Heart right ventricle (tissue), 16 donors: ENCODE measurements at regions not wholly inside any gene's neighbourhood (a gene's known extent, or its start where the extent isn't known, plus 50 kb on each side); places are given as distances from the start of the nearest gene placed in this dataset.

ENCODE experiments used
- ATAC-seq, 8 donors: fragments of 200-7000 bp; cut with Tn5 transposase; one replicate each; pipeline ENCODE4 v1.9.1; 2020; ENCODE audit warnings: mild to moderate bottlenecking in 8 of 8, moderate library complexity in 8 of 8, moderate number of reproducible peaks in 1 of 8
- DNase-seq, 2 donors: peaks; one replicate each; pipeline ENCODE4 v3.0.0-alpha.2; 2020
- H3K27ac ChIP-seq, 10 donors: fragments of 200-600 bp; sonication (generic) in 2 of 10; one replicate each; pipeline versions ENCODE4 v1.5.0 to v1.8.0; 2020 to 2022; ENCODE audit warnings: mild to moderate bottlenecking in 3 of 10
- H3K27me3 ChIP-seq, 7 donors: fragments of 200-600 bp; one replicate each; pipeline ENCODE4 v1.8.0; 2021 to 2022; ENCODE audit warnings: mild to moderate bottlenecking in 2 of 7
- H3K36me3 ChIP-seq, 9 donors: fragments of 200-600 bp; sonication (generic) in 1 of 9; one replicate each; pipeline versions ENCODE4 v1.5.0 to v1.8.0; 2020 to 2022; ENCODE audit warnings: mild to moderate bottlenecking in 2 of 9
- H3K4me1 ChIP-seq, 9 donors: fragments of 200-600 bp; sonication (generic) in 1 of 9; one replicate each; pipeline versions ENCODE4 v1.5.0 to v1.8.0; 2020 to 2022; ENCODE audit warnings: mild to moderate bottlenecking in 4 of 9
- H3K4me3 ChIP-seq, 10 donors: fragments of 200-600 bp; sonication (generic) in 2 of 10; one replicate each; pipeline versions ENCODE4 v1.5.0 to v1.8.0; 2020 to 2022; ENCODE audit warnings: mild to moderate bottlenecking in 7 of 10, moderate library complexity in 2 of 10
- H3K9me3 ChIP-seq, 11 donors: fragments of 200-600 bp in 10 of 11; sonication (generic) in 2 of 11; one replicate each; pipeline versions ENCODE4 v1.5.0 to v1.8.0; 2013 to 2022; ENCODE audit warnings: mild to moderate bottlenecking in 2 of 11, control low read depth in 1 of 11, moderate library complexity in 1 of 11
- CTCF ChIP-seq, 9 donors: fragments of 200-600 bp; sonication (generic) in 2 of 9; IDR thresholded peaks; one replicate each; pipeline versions ENCODE4 v1.5.0 to v1.8.0; 2021 to 2022; ENCODE audit warnings: antibody characterized with exemption in 9 of 9, mild to moderate bottlenecking in 5 of 9, moderate library complexity in 1 of 9
- WGBS, 2 donors: extraction: QIAGEN DNeasy Blood & Tissue Kit; methylation state at CpG; one replicate each; pipeline ENCODE4 v1.1.7; 2013; ENCODE audit warnings: inconsistent platforms in 1 of 2; 5-methylcytosine and 5-hydroxymethylcytosine counted together
- intact Hi-C, 10 donors: fragments of 100-400 bp; cut with DNase I; formaldehyde crosslinking; loops; one replicate each; pipeline versions ENCODE4 v1.11.1 to v1.14.2; 2022
- donor health status: Arrhythmogenic right ventricular cardiomyopathy.
- donor health status: ischemic (EF 13 %, LVEDD 7.1; RV severe dilation, severe dysfunction).
- donor health status: healthy with polysubstance abuse.
- donor health status: DM: no; HTN: yes; CAD: no.
- donor health status: DM: no; HTN: no; CAD: no.
- donor health status: ischemic (EF 25% LVEDD 6.9; RV normal size, moderate dysfunction).
- donor health status: ischemic (EF 25% LVEDD 5.7; RV mildly dilated, moderate dysfunction).
- donor health status: healthy.
- donor health status: DM: yes; HTN: yes; CAD: no.
- donor health status: Ischemic cardiomyopathy.
- donor health status: ischemic (EF 35%, LVEDD 5.7; RV mildly dilated, moderate dysfunction).
- donor health status: nonischemic (EF 11% LVEDD 7.7; RV severe dilation, severe dysfunction).
- donor health status: DM: yes; HTN: yes; CAD: no.
- donor health status: PGD.
- donor health status: ischemic (EF 29% LVEDD 5.4; RV normal size, mild dysfunction).
- donor health status: nonischemic (EF 23%, LVEDD 6.1; RV moderate dilation, normal function).

GRCh38 chr18:73924836-73925235 lies 222.8 kb downstream of the FBXO15 start:
- TF ChIP-seq CTCF (IDR thresholded peaks at IDR 0.05) = no peak
- DNase-seq (no peak), ATAC-seq (no peak)
- H3K27me3 ChIP-seq = no peaks in the 10 kb centered on the region
- intact Hi-C loops = no loop called here
- H3K9me3 ChIP-seq = no peaks in the 10 kb centered on the region
- no peaks in the 10 kb centered on the region for H3K36me3 ChIP-seq
- H3K27ac ChIP-seq = no peak overlapping the region
- 50 to 56% methylated on average over 3 of the region's 3 CpGs for WGBS, 2 donors
- H3K4me1 ChIP-seq = no peaks in the 10 kb centered on the region
- H3K4me3 ChIP-seq = no peak overlapping the region

- H3K4me3 ChIP-seq = no peak overlapping the region
- intact Hi-C loops = no loop called here
- no peak for ATAC-seq
- H3K4me1 ChIP-seq = no peaks in the 10 kb centered on the region
- WGBS, 2 donors = 90% methylated on average over 4 of the region's 4 CpGs
- no peak overlapping the region for H3K27ac ChIP-seq
- DNase-seq = no peak
- no peaks in the 10 kb centered on the region for H3K27me3 ChIP-seq
- H3K36me3 ChIP-seq = no peaks in the 10 kb centered on the region
- TF ChIP-seq CTCF (IDR thresholded peaks at IDR 0.05) = no peak
- no peaks in the 10 kb centered on the region for H3K9me3 ChIP-seq
Measured at GRCh38 chr18:73924307-73924706, 223.3 kb downstream of the FBXO15 start.

GRCh38 chr18:73923866-73924265 lies 223.8 kb downstream of the FBXO15 start:
- Histone ChIP-seq H3K4me3 (no peak overlapping the region), H3K27me3 (no peaks in the 10 kb centered on the region), H3K36me3 (no peaks in the 10 kb centered on the region), H3K27ac (no peak overlapping the region), H3K4me1 (no peaks in the 10 kb centered on the region), H3K9me3 (no peaks in the 10 kb centered on the region)
- intact Hi-C loops = no loop called here
- DNase-seq (no peak), ATAC-seq (no peak)
- TF ChIP-seq CTCF (IDR thresholded peaks at IDR 0.05) = no peak
- 83 to 92% methylated on average over 3 of the region's 3 CpGs for WGBS, 2 donors

- ATAC-seq (no peak), DNase-seq (no peak)
- Histone ChIP-seq H3K4me1 (no peaks in the 10 kb centered on the region), H3K9me3 (no peaks in the 10 kb centered on the region), H3K36me3 (no peaks in the 10 kb centered on the region), H3K27me3 (no peaks in the 10 kb centered on the region), H3K4me3 (no peak overlapping the region), H3K27ac (no peak overlapping the region)
- intact Hi-C loops = no loop called here
- no peak for TF ChIP-seq CTCF (IDR thresholded peaks at IDR 0.05)
- WGBS, 2 donors = 83 to 88% methylated on average over 2 of the region's 2 CpGs
Measured at GRCh38 chr18:73920033-73920432, 227.6 kb downstream of the FBXO15 start.

GRCh38 chr18:73918816-73919215 lies 228.8 kb downstream of the FBXO15 start:
- ATAC-seq (no peak), DNase-seq (no peak)
- H3K4me3 ChIP-seq = no peak overlapping the region
- no peaks in the 10 kb centered on the region for H3K4me1 ChIP-seq
- no peaks in the 10 kb centered on the region for H3K27me3 ChIP-seq
- intact Hi-C loops = no loop called here
- H3K36me3 ChIP-seq = no peaks in the 10 kb centered on the region
- no peak overlapping the region for H3K27ac ChIP-seq
- TF ChIP-seq CTCF (IDR thresholded peaks at IDR 0.05) = no peak
- no peaks in the 10 kb centered on the region for H3K9me3 ChIP-seq
- 84 to 89% methylated on average over 5 of the region's 5 CpGs for WGBS, 2 donors
